ENCODE measurements at regions not wholly inside any gene's neighbourhood (a gene's known extent, or its start where the extent isn't known, plus 50 kb on each side); places are given as distances from the start of the nearest gene placed in this dataset.
"Not testable (repeated sequence)": the region's sequence is repeated elsewhere in the genome, so short reads cannot be mapped to it uniquely, and the experiment has no call there.

- DNase-seq (ENCODE audit: low spot score) = no peak
These were observed 430.9 kb downstream of the ACTR3B start for GRCh38 chr7:153190452-153190851.

GRCh38 chr7:153190986-153191385, 431.4 kb downstream of the ACTR3B start:
- DNase-seq (ENCODE audit: low spot score) = no peak

GRCh38 chr7:153193144-153193595, 433.6 kb downstream of the ACTR3B start:
- no peak for DNase-seq (ENCODE audit: low spot score)

GRCh38 chr7:153217032-153217431, 457.5 kb downstream of the ACTR3B start:
- no peak for DNase-seq (ENCODE audit: low spot score)

GRCh38 chr7:153224890-153225289, 465.3 kb downstream of the ACTR3B start:
- DNase-seq (ENCODE audit: low spot score) = no peak

GRCh38 chr7:153245136-153245535, 485.6 kb downstream of the ACTR3B start:
- not testable (repeated sequence) for DNase-seq (ENCODE audit: low spot score)

GRCh38 chr7:153245809-153246208, 486.3 kb downstream of the ACTR3B start:
- DNase-seq (ENCODE audit: low spot score) = no peak

GRCh38 chr7:153247926-153248325, 488.4 kb downstream of the ACTR3B start:
- DNase-seq (ENCODE audit: low spot score) = no peak

GRCh38 chr7:153258686-153259085, 499.1 kb downstream of the ACTR3B start:
- no peak for DNase-seq (ENCODE audit: low spot score)

GRCh38 chr7:153276394-153276793, 516.8 kb downstream of the ACTR3B start:
- no peak for DNase-seq (ENCODE audit: low spot score)

- no peak for DNase-seq (ENCODE audit: low spot score)
These were observed 527.2 kb downstream of the ACTR3B start for GRCh38 chr7:153286763-153287162.

GRCh38 chr7:153290066-153290465, 530.5 kb downstream of the ACTR3B start:
- DNase-seq (ENCODE audit: low spot score) = no peak

GRCh38 chr7:153297141-153297540, 537.6 kb downstream of the ACTR3B start:
- DNase-seq (ENCODE audit: low spot score) = no peak

GRCh38 chr7:153301936-153302335, 542.4 kb downstream of the ACTR3B start:
- DNase-seq (ENCODE audit: low spot score) = no peak

GRCh38 chr7:153320005-153320404, 560.5 kb downstream of the ACTR3B start:
- no peak for DNase-seq (ENCODE audit: low spot score)

GRCh38 chr7:153320681-153321080, 561.1 kb downstream of the ACTR3B start:
- no peak for DNase-seq (ENCODE audit: low spot score)

- DNase-seq (ENCODE audit: low spot score) = no peak
These were observed 563.4 kb downstream of the ACTR3B start for GRCh38 chr7:153322991-153323390.

GRCh38 chr7:153324094-153324493, 564.5 kb downstream of the ACTR3B start:
- DNase-seq (ENCODE audit: low spot score) = no peak

GRCh38 chr7:153327683-153328082, 568.1 kb downstream of the ACTR3B start:
- no peak for DNase-seq (ENCODE audit: low spot score)

- DNase-seq (ENCODE audit: low spot score) = no peak
These were observed 571.9 kb downstream of the ACTR3B start for GRCh38 chr7:153331427-153331826.

GRCh38 chr7:153354071-153354470, 594.5 kb downstream of the ACTR3B start:
- DNase-seq (ENCODE audit: low spot score) = no peak

GRCh38 chr7:153370092-153370491, 610.5 kb downstream of the ACTR3B start:
- no peak for DNase-seq (ENCODE audit: low spot score)

GRCh38 chr7:153380636-153381035, 621.1 kb downstream of the ACTR3B start:
- no peak for DNase-seq (ENCODE audit: low spot score)

Measured in mesenteric fat pad (tissue), 1 donor.